IMR-90 (cell line): ENCODE measurements at regions not wholly inside any gene's neighbourhood (a gene's known extent, or its start where the extent isn't known, plus 50 kb on each side); places are given as distances from the start of the nearest gene placed in this dataset.

Experiments
- ATAC-seq: fragments of 200-7000 bp; cut with Tn5 transposase; 2 replicates; pipeline ENCODE4 v1.9.1; 2020; ENCODE audit warnings: low read depth, mild to moderate bottlenecking, moderate library complexity
- BruUV-seq: library from RNA; stranded (reverse); fragments of 400-500 nt; replicated peaks from 2 replicates; lab custom pipeline; 2021; lab: Mats Ljungman, UMichigan
- CTCF ChIA-PET: fragments of 300-600 bp; formaldehyde crosslinking; extraction: SDS; loops from one replicate; lab custom pipeline; 2021; ENCODE audit warnings: antibody characterized with exemption; lab: Yijun Ruan, JAX
- POLR2A ChIA-PET: fragments of 300-600 bp; sonication (Branson Sonifier 250); formaldehyde crosslinking; loops from one replicate; lab custom pipeline; 2022; ENCODE audit warnings: antibody characterized with exemption; ENCODE audit not compliant: unreplicated experiment; lab: Charles Lee
- DNase-seq: peaks from one replicate; pipeline ENCODE4 v3.0.0; 2013
- H2AFZ ChIP-seq: replicated peaks from 2 replicates; pipeline ENCODE3; 2013; ENCODE audit warnings: low read length, mild to moderate bottlenecking; ENCODE audit not compliant: poor library complexity
- H2AK5ac ChIP-seq: 2 replicates; pipeline ENCODE4 v1.6.1; 2013; ENCODE audit warnings: low read depth, low read length, inconsistent platforms
- H2AK9ac ChIP-seq: replicated peaks from 2 replicates; pipeline ENCODE3; 2013; ENCODE audit warnings: mild to moderate bottlenecking, low read depth, low read length, moderate library complexity; ENCODE audit not compliant: poor library complexity
- H2BK120ac ChIP-seq: 2 replicates; pipeline ENCODE4 v1.6.1; 2013; ENCODE audit warnings: low read depth, low read length, inconsistent platforms
- H2BK15ac ChIP-seq: 3 replicates; pipeline ENCODE4 v1.6.1; 2013; ENCODE audit warnings: low read depth, low read length, inconsistent platforms
- H2BK20ac ChIP-seq: 2 replicates; pipeline ENCODE4 v1.6.1; 2013; ENCODE audit warnings: low read depth, mild to moderate bottlenecking, inconsistent platforms, low read length, moderate library complexity
- H2BK5ac ChIP-seq: 2 replicates; pipeline ENCODE4 v1.6.1; 2013; ENCODE audit warnings: mild to moderate bottlenecking, low read depth, low read length, inconsistent platforms; ENCODE audit not compliant: poor library complexity, severe bottlenecking
- H3K14ac ChIP-seq: replicated peaks from 2 replicates; pipeline ENCODE4 v1.6.1; 2013; ENCODE audit warnings: low read depth, low read length, inconsistent platforms
- H3K18ac ChIP-seq: 2 replicates; pipeline ENCODE4 v1.6.1; 2013; ENCODE audit warnings: low read depth, low read length, control low read depth
- H3K23ac ChIP-seq: 2 replicates; pipeline ENCODE4 v1.6.1; 2013; ENCODE audit warnings: low read depth, low read length, inconsistent platforms
- H3K27ac ChIP-seq: 2 replicates; pipeline ENCODE4 v1.5.1; 2013; ENCODE audit warnings: mild to moderate bottlenecking, control low read depth, low read length; ENCODE audit not compliant: insufficient read depth
- H3K27me3 ChIP-seq: 2 replicates; pipeline ENCODE4 v1.6.1; 2013; ENCODE audit warnings: low read length; ENCODE audit not compliant: control insufficient read depth, insufficient read depth
- H3K36me3 ChIP-seq: 2 replicates; pipeline ENCODE4 v1.6.1; 2013; ENCODE audit warnings: low read length, mixed read lengths; ENCODE audit not compliant: control insufficient read depth, insufficient read depth
- H3K4ac ChIP-seq: 2 replicates; pipeline ENCODE4 v1.6.1; 2013; ENCODE audit warnings: low read depth, low read length, inconsistent platforms
- H3K4me1 ChIP-seq: 2 replicates; pipeline ENCODE4 v1.6.1; 2013; ENCODE audit warnings: low read length, mixed read lengths; ENCODE audit not compliant: control insufficient read depth, insufficient read depth
- H3K4me2 ChIP-seq: 2 replicates; pipeline ENCODE4 v1.6.1; 2013; ENCODE audit warnings: low read depth, mild to moderate bottlenecking, control low read depth, low read length, moderate library complexity
- H3K4me3 ChIP-seq: 2 replicates; pipeline ENCODE4 v1.5.1; 2013; ENCODE audit warnings: low read depth, mild to moderate bottlenecking, control low read depth, low read length, moderate library complexity; ENCODE audit not compliant: insufficient read depth
- H3K56ac ChIP-seq: 2 replicates; pipeline ENCODE4 v1.6.1; 2013; ENCODE audit warnings: low read length, inconsistent platforms; ENCODE audit not compliant: insufficient read depth; ENCODE audit errors: extremely low read depth
- H3K79me1 ChIP-seq, 2 experiments: 2 replicates each; pipeline ENCODE4 v1.6.1; 2013; ENCODE audit warnings: low read length in 2 of 2, inconsistent platforms in 1 of 2, low read depth in 1 of 2
- H3K9ac ChIP-seq: 2 replicates; pipeline ENCODE4 v1.6.1; 2013; ENCODE audit warnings: low read depth, low read length, control low read depth
- H3K9me1 ChIP-seq: 2 replicates; pipeline ENCODE4 v1.6.1; 2013; ENCODE audit warnings: low read length, inconsistent platforms; ENCODE audit not compliant: insufficient read depth
- H3K9me3 ChIP-seq: 2 replicates; pipeline ENCODE4 v1.6.1; 2013; ENCODE audit warnings: low read length; ENCODE audit not compliant: control insufficient read depth, insufficient read depth
- H4K20me1 ChIP-seq: 2 replicates; pipeline ENCODE4 v1.6.1; 2013; ENCODE audit warnings: low read length, inconsistent platforms; ENCODE audit not compliant: insufficient read depth
- H4K5ac ChIP-seq: 2 replicates; pipeline ENCODE4 v1.6.1; 2013; ENCODE audit warnings: mild to moderate bottlenecking, low read depth, low read length, control low read depth
- H4K8ac ChIP-seq, 2 experiments: 2 replicates each; pipeline ENCODE4 v1.6.1; 2013; ENCODE audit warnings: low read depth in 2 of 2, low read length in 2 of 2, control low read depth in 1 of 2, inconsistent platforms in 1 of 2
- H4K91ac ChIP-seq: 2 replicates; pipeline ENCODE4 v1.6.1; 2013; ENCODE audit warnings: low read depth, low read length, inconsistent platforms; ENCODE audit not compliant: insufficient read depth
- CHD1 ChIP-seq: IDR thresholded peaks from 2 replicates; pipeline ENCODE4 v1.6.1; 2012; ENCODE audit warnings: low read depth, low read length, improper control_type of control experiment
- MAFK ChIP-seq: IDR thresholded peaks from 2 replicates; pipeline ENCODE4 v1.6.1; 2012; ENCODE audit warnings: low read depth, low read length, improper control_type of control experiment
- MAZ ChIP-seq: IDR thresholded peaks from 2 replicates; pipeline ENCODE4 v1.6.1; 2012; ENCODE audit warnings: low read depth, mild to moderate bottlenecking, low read length, improper control_type of control experiment, moderate library complexity, borderline replicate concordance
- MXI1 ChIP-seq: IDR thresholded peaks from 2 replicates; pipeline ENCODE4 v1.6.1; 2012; ENCODE audit warnings: low read depth, mild to moderate bottlenecking, low read length, moderate library complexity, borderline replicate concordance
- NFE2L2 ChIP-seq: fragments of 150-350 bp; IDR thresholded peaks from 2 replicates; pipeline ENCODE4 v1.6.1; 2016; ENCODE audit warnings: low read depth, mild to moderate bottlenecking, low read length
- RAD21 ChIP-seq: IDR thresholded peaks from 2 replicates; pipeline ENCODE4 v1.6.1; 2012; ENCODE audit warnings: low read length, improper control_type of control experiment
- WGBS, 2 experiments: methylation state at CpG; one replicate each; pipeline versions ENCODE4 v1.1.5 to v1.1.7; 2013; ENCODE audit warnings: missing lambda C conversion rate in 2 of 2; ENCODE audit not compliant: insufficient read length in 1 of 2; ENCODE audit errors: extremely low coverage in 2 of 2; 5-methylcytosine and 5-hydroxymethylcytosine counted together
- dilution Hi-C: fragments of 300-500 bp; cut with HindIII; formaldehyde crosslinking; loops from one replicate; pipeline ENCODE4 v1.14.3; 2018; ENCODE audit warnings: low sequenced_read_pairs; ENCODE audit not compliant: unreplicated experiment
- in situ Hi-C: fragments of 300-500 bp; cut with MboI; formaldehyde crosslinking; loops from 3 replicates; pipeline ENCODE4 v1.14.3; 2019; ENCODE audit warnings: low sequenced_read_pairs, inconsistent platforms, mixed read lengths
- intact Hi-C: fragments of 100-400 bp; cut with micrococcal nuclease; formaldehyde crosslinking; loops from 2 replicates; pipeline ENCODE4 v1.10.0; 2022
- TF ChIP-seq, protein P1 (sequence below): conservative IDR thresholded peaks from 2 replicates; pipeline ENCODE4 v1.5.1; 2012; ENCODE audit warnings: mild to moderate bottlenecking, low read depth, low read length, improper control_type of control experiment

DNA sequence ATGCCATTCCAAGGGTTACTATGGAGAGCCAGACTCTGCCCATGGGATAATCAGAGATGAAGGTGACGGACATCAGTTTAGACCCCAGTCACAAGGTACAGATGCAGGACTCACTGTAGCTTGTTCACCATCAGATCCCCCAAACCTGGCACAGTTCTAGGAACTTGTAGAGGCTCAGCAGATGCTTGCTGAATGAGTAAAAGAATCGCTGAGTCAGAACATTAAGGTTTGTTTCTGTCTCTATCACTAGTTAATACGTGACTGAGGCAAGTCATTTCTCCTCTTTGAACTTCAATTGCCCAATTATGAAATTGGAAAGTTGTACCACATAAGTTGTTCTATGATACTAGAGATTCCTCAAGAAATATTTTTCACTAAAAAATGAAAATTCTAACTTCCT, 65.1 kb downstream of the PPP1R3C start:
- ATAC-seq = no peak
- Histone ChIP-seq H3K27me3 (no peaks in the 10 kb centered on the region), H3K4me2 (no peak overlapping the region), H3K9me3 (no peaks in the 10 kb centered on the region), H2BK5ac (no peak overlapping the region), H3K23ac (no peak overlapping the region), H2AK5ac (0 out of 2 replicates have a peak overlapping the region, but pooled peaks have one; percentile 21), H2BK120ac (no peak overlapping the region), H4K20me1 (no peaks in the 10 kb centered on the region), H3K36me3 (no peaks in the 10 kb centered on the region), H3K4ac (no peak overlapping the region), H2BK20ac (no peak overlapping the region), H4K91ac (no peak overlapping the region), H3K4me1 (peaks cover 1% of the 10 kb centered on the region; the same call in 1 of the 2 replicates), H3K9me1 (no peaks in the 10 kb centered on the region), H3K27ac (no peak overlapping the region), H3K9ac (no peak overlapping the region), H4K5ac (no peak overlapping the region), H4K8ac (no peak overlapping the region), H3K14ac (no peak overlapping the region), H2AK9ac (no peak overlapping the region), H3K56ac (no peak overlapping the region), H3K18ac (no peak overlapping the region), H3K79me1 (no peaks in the 10 kb centered on the region), H3K4me3 (no peak overlapping the region), H2AFZ (no peak overlapping the region), H2BK15ac (no peak overlapping the region)
- TF ChIP-seq MXI1 (no peak), MAFK (peak; percentile 92), CHD1 (no peak), RAD21 (no peak), MAZ (no peak), NFE2L2 (no peak)
- TF ChIP-seq, protein P1, sequence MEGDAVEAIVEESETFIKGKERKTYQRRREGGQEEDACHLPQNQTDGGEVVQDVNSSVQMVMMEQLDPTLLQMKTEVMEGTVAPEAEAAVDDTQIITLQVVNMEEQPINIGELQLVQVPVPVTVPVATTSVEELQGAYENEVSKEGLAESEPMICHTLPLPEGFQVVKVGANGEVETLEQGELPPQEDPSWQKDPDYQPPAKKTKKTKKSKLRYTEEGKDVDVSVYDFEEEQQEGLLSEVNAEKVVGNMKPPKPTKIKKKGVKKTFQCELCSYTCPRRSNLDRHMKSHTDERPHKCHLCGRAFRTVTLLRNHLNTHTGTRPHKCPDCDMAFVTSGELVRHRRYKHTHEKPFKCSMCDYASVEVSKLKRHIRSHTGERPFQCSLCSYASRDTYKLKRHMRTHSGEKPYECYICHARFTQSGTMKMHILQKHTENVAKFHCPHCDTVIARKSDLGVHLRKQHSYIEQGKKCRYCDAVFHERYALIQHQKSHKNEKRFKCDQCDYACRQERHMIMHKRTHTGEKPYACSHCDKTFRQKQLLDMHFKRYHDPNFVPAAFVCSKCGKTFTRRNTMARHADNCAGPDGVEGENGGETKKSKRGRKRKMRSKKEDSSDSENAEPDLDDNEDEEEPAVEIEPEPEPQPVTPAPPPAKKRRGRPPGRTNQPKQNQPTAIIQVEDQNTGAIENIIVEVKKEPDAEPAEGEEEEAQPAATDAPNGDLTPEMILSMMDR = no peak
- WGBS, 2 experiments = no CpG with 5 or more reads among the region's 3 CpGs
- ChIA-PET POLR2A (no interaction called here), CTCF (no interaction called here)
- dilution Hi-C loops (no loop called here), in situ Hi-C loops (no loop called here), intact Hi-C loops (no loop called here)
- no TSS peak for BruUV-seq
- DNase-seq = no peak
